NT2/D1 (cell line): ENCODE measurements at regions not wholly inside any gene's neighbourhood (a gene's known extent, or its start where the extent isn't known, plus 50 kb on each side); places are given as distances from the start of the nearest gene placed in this dataset.
"Not testable (repeated sequence)": the region's sequence is repeated elsewhere in the genome, so short reads cannot be mapped to it uniquely, and the experiment has no call there.

Experiments used
- DNase-seq: peaks from one replicate; pipeline ENCODE4 v3.0.0-alpha.2; 2011; ENCODE audit warnings: low read depth, low spot score
- H3K27me3 ChIP-seq: 2 replicates; pipeline ENCODE4 v1.6.0; 2011; ENCODE audit warnings: mild to moderate bottlenecking; ENCODE audit not compliant: insufficient read length, insufficient read depth
- H3K36me3 ChIP-seq: 2 replicates; pipeline ENCODE4 v1.6.1; 2011; ENCODE audit warnings: mild to moderate bottlenecking, low read length, mixed read lengths; ENCODE audit not compliant: insufficient read depth, insufficient read length
- H3K4me1 ChIP-seq: 2 replicates; pipeline ENCODE4 v1.5.1; 2011; ENCODE audit not compliant: insufficient read depth, insufficient read length
- H3K4me3 ChIP-seq: 2 replicates; pipeline ENCODE4 v1.5.1; 2011; ENCODE audit warnings: low read depth; ENCODE audit not compliant: insufficient read length
- H3K9ac ChIP-seq: 2 replicates; pipeline ENCODE4 v1.6.0; 2011; ENCODE audit warnings: low read depth; ENCODE audit not compliant: insufficient read length
- H3K9me3 ChIP-seq: 2 replicates; pipeline ENCODE4 v1.5.1; 2011; ENCODE audit warnings: mild to moderate bottlenecking, low read length; ENCODE audit not compliant: insufficient read depth
- SUZ12 ChIP-seq: IDR thresholded peaks from 2 replicates; pipeline ENCODE4 v1.6.1; 2011; ENCODE audit not compliant: insufficient read length, insufficient read depth; ENCODE audit errors: extremely low read depth
- YY1 ChIP-seq: IDR thresholded peaks from 2 replicates; pipeline ENCODE4 v1.6.1; 2011; ENCODE audit not compliant: insufficient read length, insufficient read depth
- ZNF274 ChIP-seq: IDR thresholded peaks from 2 replicates; pipeline ENCODE4 v1.6.1; 2011; ENCODE audit warnings: mild to moderate bottlenecking, low read depth, low read length

DNA sequence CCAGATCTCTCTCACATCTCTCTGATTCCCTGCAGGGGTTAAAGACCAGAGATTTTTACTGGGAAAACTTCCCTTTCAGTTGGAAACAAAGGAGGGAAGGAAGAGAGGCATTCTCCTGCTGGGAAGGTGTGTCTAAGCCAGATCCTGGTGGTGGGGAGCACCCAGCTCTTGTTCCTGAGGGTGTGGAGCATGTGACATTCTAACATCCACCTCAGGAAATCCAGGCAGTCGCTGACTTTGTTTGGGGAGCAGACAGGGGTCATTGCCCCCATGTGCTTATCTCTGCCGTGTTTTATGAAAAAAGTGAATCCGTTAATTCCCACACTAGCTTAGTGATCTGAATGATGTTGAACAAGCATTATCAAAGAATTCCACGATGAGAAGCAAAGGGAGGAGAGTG is 431.7 kb upstream of the AMELY start:
- no peaks in the 10 kb centered on the region for H3K9me3 ChIP-seq
- H3K27me3 ChIP-seq: no peaks in the 10 kb centered on the region
- no peak for DNase-seq
- no peaks in the 10 kb centered on the region for H3K36me3 ChIP-seq
- H3K4me3 ChIP-seq: no peak overlapping the region
- H3K9ac ChIP-seq: no peak overlapping the region
- TF ChIP-seq SUZ12 (no peak), ZNF274 (no peak)
- no peaks in the 10 kb centered on the region for H3K4me1 ChIP-seq

GRCh38 chrY:7342732-7343131 is 431.2 kb upstream of the AMELY start:
- not testable (repeated sequence) for DNase-seq, H3K27me3 ChIP-seq, H3K4me3 ChIP-seq, H3K36me3 ChIP-seq, H3K4me1 ChIP-seq, H3K9me3 ChIP-seq, H3K9ac ChIP-seq

- no peaks in the 10 kb centered on the region for H3K9me3 ChIP-seq
- DNase-seq: no peak
- no peak overlapping the region for H3K4me3 ChIP-seq
- no peaks in the 10 kb centered on the region for H3K4me1 ChIP-seq
- peaks cover 10% of the 10 kb centered on the region for H3K36me3 ChIP-seq
- H3K9ac ChIP-seq: no peak overlapping the region
- TF ChIP-seq YY1: no peak
- no peak for TF ChIP-seq SUZ12
- no peak for TF ChIP-seq ZNF274
- H3K27me3 ChIP-seq: no peaks in the 10 kb centered on the region
Measured at GRCh38 chrY:7339391-7340087, 428.0 kb upstream of the AMELY start.

- DNase-seq: no peak
- TF ChIP-seq YY1: no peak
- TF ChIP-seq SUZ12: no peak
- TF ChIP-seq ZNF274: no peak
- H3K36me3 ChIP-seq: peaks cover 10% of the 10 kb centered on the region
- H3K27me3 ChIP-seq: no peaks in the 10 kb centered on the region
- H3K9me3 ChIP-seq: no peaks in the 10 kb centered on the region
- H3K4me1 ChIP-seq: no peaks in the 10 kb centered on the region
- no peak overlapping the region for H3K9ac ChIP-seq
- no peak overlapping the region for H3K4me3 ChIP-seq
Measured at GRCh38 chrY:7336023-7336873, 424.7 kb upstream of the AMELY start.

GRCh38 chrY:7334449-7334848 is 422.9 kb upstream of the AMELY start:
- Histone ChIP-seq H3K4me1 (no peaks in the 10 kb centered on the region), H3K4me3 (no peak overlapping the region), H3K36me3 (peaks cover 10% of the 10 kb centered on the region), H3K9me3 (no peaks in the 10 kb centered on the region), H3K27me3 (no peaks in the 10 kb centered on the region), H3K9ac (no peak overlapping the region)
- DNase-seq: no peak
- TF ChIP-seq YY1 (no peak), SUZ12 (no peak), ZNF274 (no peak)

GRCh38 chrY:7326296-7327246 is 415.0 kb upstream of the AMELY start:
- Histone ChIP-seq H3K36me3 (peaks cover 16% of the 10 kb centered on the region), H3K27me3 (no peaks in the 10 kb centered on the region), H3K9ac (no peak overlapping the region), H3K4me1 (no peaks in the 10 kb centered on the region), H3K9me3 (no peaks in the 10 kb centered on the region), H3K4me3 (no peak overlapping the region)
- no peak for DNase-seq
- TF ChIP-seq ZNF274: no peak
- no peak for TF ChIP-seq SUZ12
- no peak for TF ChIP-seq YY1

DNA sequence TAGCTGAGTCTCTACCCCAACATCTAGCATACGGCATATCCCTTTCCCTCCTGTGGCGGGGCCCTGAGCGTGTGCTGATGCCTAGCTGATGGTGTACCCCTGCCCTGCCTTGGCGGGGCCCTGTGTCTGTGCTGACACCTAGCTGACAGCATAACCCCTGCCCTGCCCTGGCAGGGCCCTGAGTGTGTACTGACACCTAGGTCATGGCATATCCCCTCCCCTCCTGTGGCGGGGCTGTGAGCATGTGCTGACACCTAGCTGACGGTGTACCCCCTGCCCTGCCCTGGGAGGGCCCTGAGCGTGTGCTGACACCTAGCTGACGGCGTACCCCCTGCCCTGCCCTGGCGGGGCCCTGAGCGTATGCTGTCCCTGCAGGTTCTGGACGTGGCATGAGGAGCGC is 414.0 kb upstream of the AMELY start:
- TF ChIP-seq YY1 (no peak), SUZ12 (no peak), ZNF274 (no peak)
- DNase-seq: no peak
- no peaks in the 10 kb centered on the region for H3K27me3 ChIP-seq
- no peaks in the 10 kb centered on the region for H3K4me1 ChIP-seq
- H3K4me3 ChIP-seq: no peak overlapping the region
- H3K36me3 ChIP-seq: peaks cover 16% of the 10 kb centered on the region
- no peak overlapping the region for H3K9ac ChIP-seq
- no peaks in the 10 kb centered on the region for H3K9me3 ChIP-seq
